Hematopoietic multipotent progenitor cell treated with erythropoietin and hydrocortisone succinate and interleukin-3 and kit ligand, for 8 days (in vitro differentiated cells): ENCODE measurements at regions not wholly inside any gene's neighbourhood (a gene's known extent, or its start where the extent isn't known, plus 50 kb on each side); places are given as distances from the start of the nearest gene placed in this dataset.
"Not testable (repeated sequence)": the region's sequence is repeated elsewhere in the genome, so short reads cannot be mapped to it uniquely, and the experiment has no call there.

Experiments used
- DNase-seq: peaks from one replicate; pipeline ENCODE4 v3.0.0-alpha.2; 2015

DNA sequence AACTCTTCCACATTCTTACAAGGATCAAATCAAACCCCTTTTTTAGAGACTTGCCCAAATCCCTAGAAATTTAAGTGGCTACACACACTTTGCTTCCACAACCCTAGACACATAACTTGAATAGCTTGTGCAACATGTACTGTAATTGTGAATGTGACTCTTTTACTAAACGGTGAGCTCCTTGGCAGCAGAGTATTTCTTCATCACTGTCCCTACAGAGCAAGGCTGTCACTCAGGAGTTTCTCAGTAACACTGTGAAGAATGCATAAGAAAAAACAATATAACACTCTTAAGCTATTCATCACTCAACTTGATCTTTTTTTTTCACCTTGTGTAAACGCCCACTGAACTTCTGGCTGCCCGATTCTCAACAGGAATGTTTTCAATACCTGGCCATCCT lies 53.8 kb upstream of the ADAMTS18 start:
- DNase-seq, result no peak

GRCh38 chr16:77491091-77491490 lies 56.3 kb upstream of the ADAMTS18 start:
- no peak for DNase-seq

DNA sequence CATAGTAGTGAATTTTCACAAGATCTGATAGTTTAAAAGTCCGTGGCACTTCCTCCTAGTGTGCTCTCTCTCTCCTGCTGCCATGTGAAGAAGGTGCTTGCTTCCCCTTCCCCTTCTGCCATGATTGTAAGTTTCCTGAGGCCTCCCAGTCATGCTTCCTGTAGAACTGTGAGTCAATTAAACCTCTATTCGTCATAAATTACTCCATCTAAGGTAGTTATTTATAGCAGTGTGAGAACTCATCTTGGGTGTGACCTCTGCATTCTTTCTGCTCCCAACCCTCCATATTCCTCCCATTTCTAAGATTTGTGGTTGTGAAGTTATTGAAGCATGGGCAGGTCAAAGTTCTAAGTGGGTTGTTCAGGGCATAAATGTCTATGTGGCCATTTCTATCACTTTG lies 62.1 kb upstream of the ADAMTS18 start:
- DNase-seq, result no peak

- DNase-seq, result no peak
Observed at GRCh38 chr16:77499373-77500285, 64.8 kb upstream of the ADAMTS18 start.

- DNase-seq, result no peak
Observed at GRCh38 chr16:77500286-77500598, 65.4 kb upstream of the ADAMTS18 start.

DNA sequence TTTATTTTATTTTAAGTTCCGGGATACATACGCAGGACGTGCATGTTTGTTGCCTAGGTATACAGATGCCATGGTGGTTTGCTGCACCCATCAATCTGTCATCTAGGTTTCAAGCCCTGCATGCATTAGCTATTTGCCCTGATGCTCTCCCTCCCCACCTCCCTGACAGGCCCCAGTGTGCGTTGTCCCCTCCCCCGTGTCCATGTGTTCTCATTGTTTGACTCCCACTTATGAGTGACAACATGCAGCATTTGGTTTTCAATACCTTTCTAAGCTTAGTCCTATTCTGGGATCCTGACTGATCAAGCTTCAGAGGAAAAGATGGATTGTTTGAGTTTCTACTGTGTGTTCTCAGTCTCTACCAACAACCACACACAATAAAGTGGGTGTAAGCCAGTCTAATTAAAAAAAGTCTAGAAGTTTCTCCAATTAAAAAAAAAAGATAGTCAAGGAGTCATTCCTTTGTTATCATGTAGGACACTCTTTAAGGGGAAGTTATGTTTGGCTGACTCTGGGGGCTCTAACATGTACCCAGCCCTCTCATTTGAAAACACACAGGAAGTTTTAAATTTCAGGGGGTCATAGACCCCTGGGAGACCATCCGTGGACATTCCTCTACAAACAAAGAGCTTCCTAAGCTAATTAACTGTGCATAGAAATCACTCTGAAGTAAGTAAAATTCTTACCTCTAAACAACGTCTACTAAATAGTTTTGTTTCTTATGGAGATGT lies 66.3 kb upstream of the ADAMTS18 start:
- no peak for DNase-seq

DNA sequence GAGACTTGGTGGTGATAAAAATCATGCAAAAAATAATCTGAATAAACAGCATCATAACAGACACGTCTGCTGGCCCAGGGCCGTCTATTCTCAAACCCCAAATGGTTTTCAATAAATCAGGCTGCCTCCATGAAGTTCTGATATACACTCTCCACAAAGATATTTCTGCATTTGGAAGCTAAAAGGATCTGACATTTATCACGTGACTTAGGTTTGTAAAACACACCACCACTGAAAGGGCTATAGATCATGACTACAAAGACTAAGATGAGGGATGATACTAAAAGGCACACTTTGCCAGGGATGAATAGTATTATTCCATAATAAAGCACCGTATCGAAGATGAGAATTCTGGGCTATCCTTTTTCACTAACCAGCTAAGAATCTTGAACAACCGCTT lies 67.6 kb upstream of the ADAMTS18 start:
- DNase-seq, result no peak

- DNase-seq, result not testable (repeated sequence)
Observed at GRCh38 chr16:77506492-77506891, 71.7 kb upstream of the ADAMTS18 start.

GRCh38 chr16:77509051-77509450 lies 74.2 kb upstream of the ADAMTS18 start:
- no peak for DNase-seq

DNA sequence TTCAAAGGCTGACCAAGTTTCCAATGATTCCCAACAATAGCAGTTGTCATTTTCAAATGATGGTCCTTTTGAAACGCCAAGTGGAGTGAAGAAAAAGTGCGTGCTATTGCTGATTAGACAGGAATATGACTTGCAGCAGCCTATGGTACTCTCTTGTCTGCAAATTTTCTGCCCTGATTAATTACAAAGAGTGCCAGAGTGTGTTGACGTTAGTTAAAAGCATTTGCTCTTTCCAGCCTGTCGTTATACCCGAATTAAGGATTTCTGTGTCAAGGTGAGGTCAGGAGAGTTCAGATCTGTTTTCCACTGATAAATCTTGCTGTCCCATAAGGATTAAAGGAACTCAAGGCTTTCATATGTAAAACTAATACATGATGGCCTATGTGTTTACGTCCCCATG lies 75.0 kb upstream of the ADAMTS18 start:
- no peak for DNase-seq

DNA sequence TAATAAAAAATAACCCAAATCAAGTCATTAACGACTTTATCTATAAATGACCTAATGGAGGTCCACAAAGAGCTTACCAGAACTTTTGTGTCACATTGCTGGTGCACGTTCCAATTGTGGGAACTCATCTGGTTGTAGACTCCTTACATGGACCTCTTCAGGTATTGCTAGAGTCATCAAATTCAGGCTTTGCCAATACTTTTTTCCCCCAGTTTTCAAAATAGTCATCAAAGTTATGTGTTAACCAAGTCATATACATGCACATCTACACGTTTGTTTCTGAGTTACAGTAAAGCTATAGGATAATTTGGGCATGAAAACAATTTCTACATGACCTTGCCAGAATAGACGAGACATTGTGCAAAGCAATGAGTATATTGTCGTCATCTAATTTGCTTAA lies 76.2 kb upstream of the ADAMTS18 start:
- no peak for DNase-seq

- no peak for DNase-seq
Observed at GRCh38 chr16:77514500-77515220, 79.8 kb upstream of the ADAMTS18 start.

- not testable (repeated sequence) for DNase-seq
Observed at GRCh38 chr16:77525226-77525625, 90.4 kb upstream of the ADAMTS18 start.

DNA sequence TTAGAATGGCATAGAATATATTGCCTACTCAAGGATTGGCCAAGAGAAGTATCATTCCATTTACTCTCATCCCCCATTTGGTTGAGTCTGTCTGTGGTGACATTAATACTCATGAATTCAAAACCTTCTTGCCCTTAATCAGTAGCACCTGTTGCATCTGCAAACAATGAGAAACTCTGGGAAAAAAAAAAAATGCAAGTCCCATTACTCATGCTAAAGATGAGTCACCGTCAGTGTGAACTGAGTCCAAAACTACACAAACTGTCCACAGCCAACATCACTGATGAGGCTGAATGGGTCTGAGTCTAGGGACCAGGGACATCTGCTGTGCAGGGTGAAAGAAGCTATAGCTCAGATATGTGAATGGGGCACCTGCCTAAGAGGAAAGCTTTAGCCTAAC lies 96.9 kb upstream of the ADAMTS18 start:
- DNase-seq, result no peak

- no peak for DNase-seq
Observed at GRCh38 chr16:77536809-77537208, 102.0 kb upstream of the ADAMTS18 start.

DNA sequence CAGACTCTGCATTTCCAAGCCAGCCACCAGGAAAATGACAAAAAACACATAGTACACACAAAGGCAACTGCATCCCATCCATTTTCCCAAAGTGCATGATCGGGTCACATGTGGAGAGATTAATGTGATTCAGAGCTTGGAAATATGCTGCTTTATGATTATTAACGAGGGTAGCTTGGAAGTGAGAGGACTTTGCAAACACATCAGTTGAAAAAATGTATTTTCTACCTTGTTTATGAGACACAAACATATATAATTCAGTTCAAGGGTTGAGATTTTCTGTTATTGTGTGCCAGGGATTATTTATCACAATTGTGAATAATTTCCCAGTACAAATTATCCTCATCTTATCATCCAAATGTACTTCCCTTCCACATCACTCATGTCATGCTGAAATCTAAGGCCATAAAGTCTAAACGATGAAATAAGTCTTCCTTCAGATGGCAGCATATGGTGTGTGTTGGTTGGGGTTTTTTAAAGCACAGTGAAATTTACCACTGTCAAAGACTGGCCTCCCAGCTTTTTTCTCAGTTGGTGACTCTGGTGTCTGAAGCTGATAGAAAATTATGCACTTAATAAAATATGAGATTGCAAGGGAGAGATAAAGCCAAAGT lies 104.7 kb upstream of the ADAMTS18 start:
- DNase-seq, result no peak

GRCh38 chr16:77540646-77541045 lies 105.8 kb upstream of the ADAMTS18 start:
- DNase-seq, result no peak

DNA sequence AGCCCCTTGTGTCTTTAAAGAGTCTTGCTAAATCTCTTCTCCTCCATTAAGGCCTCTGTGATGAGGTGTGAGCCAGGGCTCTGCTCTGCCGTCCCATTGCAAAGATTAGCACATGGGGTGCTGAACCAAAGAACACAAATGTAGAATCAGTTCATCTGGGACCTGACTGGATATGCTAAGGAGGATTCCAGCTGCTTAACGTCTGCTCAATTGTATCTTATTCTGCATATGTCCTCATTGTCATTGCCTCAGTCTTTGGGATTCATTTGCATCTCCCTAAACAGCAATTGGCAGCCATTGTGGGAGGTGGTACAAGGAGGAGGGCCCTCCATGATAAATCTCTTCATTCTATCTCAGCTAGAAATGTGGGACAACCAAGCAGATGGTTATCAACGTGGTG lies 106.3 kb upstream of the ADAMTS18 start:
- DNase-seq, result no peak

GRCh38 chr16:77548151-77548550 lies 113.3 kb upstream of the ADAMTS18 start:
- DNase-seq, result no peak

DNA sequence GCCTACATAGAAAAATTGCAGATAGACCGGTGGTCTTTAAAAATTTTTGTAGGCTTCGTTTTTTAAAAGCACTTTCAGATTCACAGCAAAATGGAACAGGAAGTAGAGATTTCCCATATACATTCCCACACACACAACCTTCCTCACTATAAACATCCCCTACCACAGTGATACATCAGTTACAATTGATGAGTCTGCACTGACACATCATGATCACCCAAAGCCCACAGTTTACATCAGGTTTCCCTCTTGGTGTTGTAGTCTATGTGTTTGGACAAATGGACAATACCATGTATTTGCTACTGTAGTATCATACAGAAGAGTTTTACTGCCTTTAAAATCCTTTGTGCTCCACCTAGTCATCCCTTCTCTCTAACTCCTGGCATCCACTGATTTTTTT lies 113.9 kb upstream of the ADAMTS18 start:
- no peak for DNase-seq

DNA sequence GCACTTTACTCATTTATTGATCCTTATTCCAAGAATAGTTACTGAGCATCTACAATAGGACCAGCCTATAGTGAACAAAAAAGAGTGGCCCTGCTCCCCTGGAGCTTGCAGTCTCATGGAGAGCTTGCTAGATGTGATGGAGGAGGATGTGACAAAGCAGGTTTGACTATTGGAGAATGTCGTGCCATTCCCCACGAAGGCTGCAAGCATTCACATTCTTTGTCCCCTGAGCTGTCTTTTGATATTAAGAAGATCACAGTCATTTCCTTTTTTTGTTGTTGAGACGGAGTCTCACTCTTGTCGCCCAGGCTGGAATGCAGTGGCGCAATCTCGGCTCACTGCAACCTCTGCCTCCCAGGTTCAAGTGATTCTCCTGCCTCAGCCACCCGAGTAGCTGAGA lies 115.0 kb upstream of the ADAMTS18 start:
- no peak for DNase-seq

DNA sequence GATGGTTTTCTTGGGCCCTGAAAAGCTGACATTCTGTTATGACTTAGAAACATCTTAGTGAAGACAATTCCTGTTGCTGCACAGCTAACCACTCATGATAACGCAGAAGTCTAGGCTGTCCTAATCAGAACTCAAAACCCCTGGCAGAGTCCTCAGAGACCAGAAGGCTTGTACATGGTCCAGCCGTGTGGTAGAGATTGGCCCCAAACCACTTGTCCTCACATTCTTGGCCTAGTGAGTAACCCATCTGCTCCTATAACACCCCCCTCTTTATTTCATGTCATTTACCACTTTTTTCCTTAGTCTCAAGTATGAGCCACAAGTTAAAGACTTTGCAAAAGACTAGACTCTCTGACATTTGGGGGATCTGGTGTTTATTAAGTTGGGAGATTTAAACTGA lies 116.5 kb upstream of the ADAMTS18 start:
- no peak for DNase-seq

GRCh38 chr16:77553130-77553529 lies 118.3 kb upstream of the ADAMTS18 start:
- no peak for DNase-seq
